Breast epithelium (tissue), 3 donors: ENCODE measurements at regions not wholly inside any gene's neighbourhood (a gene's known extent, or its start where the extent isn't known, plus 50 kb on each side); places are given as distances from the start of the nearest gene placed in this dataset.

Experiments used
- POLR2AphosphoS5 ChIP-seq, 3 donors: sonication (generic); formaldehyde crosslinking; IDR thresholded peaks; one replicate each; pipeline ENCODE4 v1.6.1; 2017; ENCODE audit warnings: antibody characterized with exemption in 3 of 3
- TF ChIP-seq, protein P1 (sequence below), 3 donors: fragments of 450-650 bp; IDR thresholded peaks; one replicate each; pipeline ENCODE4 v1.5.1; 2016 to 2017; ENCODE audit warnings: antibody characterized with exemption in 3 of 3, mild to moderate bottlenecking in 3 of 3, moderate library complexity in 3 of 3

DNA sequence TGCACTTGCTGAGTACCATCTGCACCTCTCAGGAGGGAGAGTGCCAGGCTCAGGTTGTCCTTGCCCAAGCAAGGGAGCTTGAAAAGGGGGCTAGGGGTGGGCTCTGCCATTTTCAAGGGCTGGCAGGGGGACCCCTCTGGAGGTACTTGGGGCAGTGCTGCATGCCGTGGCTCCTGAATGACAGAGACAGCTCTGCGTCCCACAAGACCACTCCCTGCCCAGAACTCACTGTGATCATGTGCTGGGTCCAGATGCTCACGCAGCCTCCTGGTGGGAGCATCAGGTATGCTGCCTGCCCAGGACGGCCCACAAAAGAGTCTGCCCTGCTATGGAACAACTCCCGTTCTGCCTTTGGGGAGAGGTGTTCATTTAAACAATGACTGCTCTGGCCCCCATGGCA lies 165.2 kb downstream of the GOLGA6L4 start:
- no peak for TF ChIP-seq POLR2AphosphoS5 (IDR thresholded peaks at IDR 0.05)
- TF ChIP-seq, protein P1, sequence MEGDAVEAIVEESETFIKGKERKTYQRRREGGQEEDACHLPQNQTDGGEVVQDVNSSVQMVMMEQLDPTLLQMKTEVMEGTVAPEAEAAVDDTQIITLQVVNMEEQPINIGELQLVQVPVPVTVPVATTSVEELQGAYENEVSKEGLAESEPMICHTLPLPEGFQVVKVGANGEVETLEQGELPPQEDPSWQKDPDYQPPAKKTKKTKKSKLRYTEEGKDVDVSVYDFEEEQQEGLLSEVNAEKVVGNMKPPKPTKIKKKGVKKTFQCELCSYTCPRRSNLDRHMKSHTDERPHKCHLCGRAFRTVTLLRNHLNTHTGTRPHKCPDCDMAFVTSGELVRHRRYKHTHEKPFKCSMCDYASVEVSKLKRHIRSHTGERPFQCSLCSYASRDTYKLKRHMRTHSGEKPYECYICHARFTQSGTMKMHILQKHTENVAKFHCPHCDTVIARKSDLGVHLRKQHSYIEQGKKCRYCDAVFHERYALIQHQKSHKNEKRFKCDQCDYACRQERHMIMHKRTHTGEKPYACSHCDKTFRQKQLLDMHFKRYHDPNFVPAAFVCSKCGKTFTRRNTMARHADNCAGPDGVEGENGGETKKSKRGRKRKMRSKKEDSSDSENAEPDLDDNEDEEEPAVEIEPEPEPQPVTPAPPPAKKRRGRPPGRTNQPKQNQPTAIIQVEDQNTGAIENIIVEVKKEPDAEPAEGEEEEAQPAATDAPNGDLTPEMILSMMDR (IDR thresholded peaks at IDR 0.05) = no peak
